ENCODE measurements at regions not wholly inside any gene's neighbourhood (a gene's known extent, or its start where the extent isn't known, plus 50 kb on each side); places are given as distances from the start of the nearest gene placed in this dataset.
"Not testable (repeated sequence)": the region's sequence is repeated elsewhere in the genome, so short reads cannot be mapped to it uniquely, and the experiment has no call there.

GRCh38 chr9:7309051-7309450 lies 490.5 kb downstream of the DMAC1 start:
- DNase-seq (ENCODE audit: low read depth in 2 of 2, low spot score in 1 of 2): not testable (repeated sequence)

- no peak for DNase-seq (ENCODE audit: low read depth in 2 of 2, low spot score in 1 of 2)
Measured at GRCh38 chr9:7305677-7306076, 493.9 kb downstream of the DMAC1 start.

DNA sequence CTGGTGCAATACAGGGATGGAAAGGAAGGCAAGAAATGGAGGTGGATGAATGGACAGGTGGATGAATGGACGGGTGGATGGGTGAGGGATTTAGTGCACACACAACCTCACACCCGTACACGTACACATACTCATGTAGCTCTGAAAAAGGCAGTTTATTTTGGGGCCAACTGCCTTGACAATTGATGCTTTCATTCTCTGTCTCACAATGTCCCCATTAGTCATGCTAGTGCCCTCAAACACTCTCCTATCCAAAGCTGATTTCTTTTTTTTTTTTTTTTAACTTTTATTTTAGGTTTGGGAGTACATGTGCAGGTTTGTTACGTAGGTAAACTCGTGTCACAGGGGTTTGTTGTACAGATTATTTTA lies 495.0 kb downstream of the DMAC1 start:
- DNase-seq (ENCODE audit: low read depth in 2 of 2, low spot score in 1 of 2): no peak

DNA sequence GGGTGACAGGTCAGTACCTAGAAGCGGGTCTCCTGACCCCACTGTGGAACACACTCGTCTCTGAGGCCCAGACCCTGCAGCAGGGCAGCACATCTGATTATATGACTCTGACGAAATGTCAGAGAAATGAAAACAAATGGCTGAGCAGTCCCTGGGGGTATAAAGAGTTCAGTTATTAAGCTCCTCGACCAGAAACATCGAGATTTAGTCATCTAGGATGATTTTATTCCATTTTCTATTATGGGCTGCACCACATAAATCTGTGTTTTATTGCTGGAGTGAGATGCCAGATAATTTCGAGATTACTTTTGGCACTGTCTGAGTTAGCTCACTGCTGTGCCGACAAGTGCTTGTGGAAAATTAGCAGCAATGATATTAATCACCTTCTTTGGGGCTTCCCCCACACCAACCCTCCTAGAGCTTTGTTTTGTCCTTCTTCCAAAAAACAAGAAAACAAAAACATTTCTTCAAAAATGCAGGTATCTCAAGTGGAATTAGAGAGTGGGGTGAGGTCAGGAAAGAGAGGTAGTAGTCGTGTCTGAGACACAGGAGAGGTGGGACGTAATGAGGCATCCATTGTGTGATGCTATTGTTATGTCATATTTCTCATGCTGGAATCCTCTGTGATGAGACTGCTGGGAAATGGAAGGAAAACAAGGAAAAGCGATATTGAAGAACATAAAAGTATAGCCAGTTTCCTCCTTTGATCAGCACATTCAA lies 495.5 kb downstream of the DMAC1 start:
- no peak for DNase-seq (ENCODE audit: low read depth in 2 of 2, low spot score in 1 of 2)

GRCh38 chr9:7300484-7300883 lies 499.1 kb downstream of the DMAC1 start:
- no peak for DNase-seq (ENCODE audit: low read depth in 2 of 2, low spot score in 1 of 2)

GRCh38 chr9:7298123-7298522 lies 501.5 kb downstream of the DMAC1 start:
- no peak for DNase-seq (ENCODE audit: low read depth in 2 of 2, low spot score in 1 of 2)

GRCh38 chr9:7297521-7297920 lies 502.1 kb downstream of the DMAC1 start:
- no peak for DNase-seq (ENCODE audit: low read depth in 2 of 2, low spot score in 1 of 2)

- no peak for DNase-seq (ENCODE audit: low read depth in 2 of 2, low spot score in 1 of 2)
Measured at GRCh38 chr9:7293091-7293490, 506.5 kb downstream of the DMAC1 start.

GRCh38 chr9:7289773-7290172 lies 509.8 kb downstream of the DMAC1 start:
- no peak for DNase-seq (ENCODE audit: low read depth in 2 of 2, low spot score in 1 of 2)

DNA sequence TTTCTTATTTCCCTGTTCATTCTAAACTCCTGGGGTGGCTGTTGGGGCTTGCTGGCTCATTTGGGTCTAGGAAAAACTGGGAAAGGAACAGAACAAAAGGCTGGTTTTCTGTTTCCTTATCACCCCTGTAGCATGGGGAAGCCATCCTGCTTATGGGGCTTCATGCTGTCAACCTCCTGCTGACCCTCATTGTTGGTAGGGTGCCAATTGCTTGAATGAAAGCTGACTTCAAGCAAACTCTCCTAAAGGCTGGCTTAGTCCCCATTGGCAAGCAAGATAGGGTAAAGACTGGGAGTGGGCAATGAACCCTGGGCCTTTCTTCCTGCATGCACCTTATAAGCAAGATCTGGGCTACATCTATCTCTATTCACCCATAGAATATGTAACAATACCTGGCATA lies 511.6 kb downstream of the DMAC1 start:
- DNase-seq (ENCODE audit: low read depth in 2 of 2, low spot score in 1 of 2): no peak

GRCh38 chr9:7287065-7287464 lies 512.5 kb downstream of the DMAC1 start:
- no peak for DNase-seq (ENCODE audit: low read depth in 2 of 2, low spot score in 1 of 2)

- DNase-seq (ENCODE audit: low read depth in 2 of 2, low spot score in 1 of 2): no peak
Measured at GRCh38 chr9:7286101-7286500, 513.5 kb downstream of the DMAC1 start.

DNA sequence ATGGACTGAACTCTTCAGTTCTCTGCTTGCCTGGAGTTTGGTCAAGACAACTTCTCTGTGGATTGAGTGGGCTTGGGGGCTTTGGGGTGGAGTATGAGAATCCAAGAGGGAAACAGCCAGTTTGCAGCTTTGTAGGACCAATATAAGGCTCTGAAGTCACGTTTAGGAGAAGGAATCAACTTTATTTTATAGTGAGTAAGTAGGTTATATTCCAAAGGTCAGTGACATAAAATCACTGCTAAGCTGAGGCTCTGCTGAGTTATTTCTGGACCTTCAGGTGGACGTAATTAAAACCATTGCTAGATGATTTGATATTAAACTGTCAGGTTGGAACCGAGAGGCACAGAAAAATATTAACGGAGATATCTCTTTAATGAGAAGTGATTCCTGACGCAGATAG lies 514.4 kb downstream of the DMAC1 start:
- DNase-seq (ENCODE audit: low read depth in 2 of 2, low spot score in 1 of 2): no peak

- DNase-seq (ENCODE audit: low read depth in 2 of 2, low spot score in 1 of 2): no peak
Measured at GRCh38 chr9:7284517-7284916, 515.1 kb downstream of the DMAC1 start.

DNA sequence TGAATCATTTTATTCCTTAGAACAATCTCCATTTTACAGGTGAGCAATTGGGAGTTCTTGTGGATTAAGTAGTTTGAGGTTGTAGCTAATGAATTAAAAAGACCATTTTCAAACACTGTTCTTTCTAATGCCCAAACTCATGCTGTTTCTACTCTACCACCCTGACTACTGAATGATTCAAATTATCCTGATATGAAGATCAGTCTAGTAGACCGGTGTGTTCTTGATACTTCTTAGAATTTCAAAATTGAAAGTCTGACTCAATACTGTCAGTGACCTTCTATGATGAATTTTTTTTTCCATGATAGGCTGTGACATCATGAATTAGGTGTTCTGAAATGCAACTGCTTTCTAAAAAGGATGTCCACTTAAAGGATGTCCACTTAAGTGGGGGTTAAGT lies 515.5 kb downstream of the DMAC1 start:
- no peak for DNase-seq (ENCODE audit: low read depth in 2 of 2, low spot score in 1 of 2)

DNA sequence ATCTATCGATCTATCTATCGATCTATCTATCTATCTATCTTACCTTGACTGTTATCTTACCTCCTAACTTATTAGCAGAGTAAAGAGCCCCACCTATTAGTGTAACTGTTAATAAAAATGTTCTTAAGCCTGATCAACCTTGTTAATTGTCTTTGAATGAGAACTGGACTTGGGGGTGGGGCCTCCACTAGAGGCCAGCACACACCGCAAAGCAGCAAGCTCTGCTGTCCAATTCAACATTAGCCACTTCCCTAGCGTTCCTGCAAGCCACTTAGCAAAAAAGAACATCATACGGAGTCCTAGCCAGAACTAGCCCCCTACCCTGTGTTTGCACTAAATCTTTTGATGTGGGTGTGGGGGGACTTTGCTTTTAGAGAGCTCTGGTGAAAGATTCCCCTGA lies 515.8 kb downstream of the KDM4C start:
- no peak for DNase-seq (ENCODE audit: low read depth in 2 of 2, low spot score in 1 of 2)

GRCh38 chr9:7266911-7267595 lies 509.3 kb downstream of the KDM4C start:
- no peak for DNase-seq (ENCODE audit: low read depth in 2 of 2, low spot score in 1 of 2)

DNA sequence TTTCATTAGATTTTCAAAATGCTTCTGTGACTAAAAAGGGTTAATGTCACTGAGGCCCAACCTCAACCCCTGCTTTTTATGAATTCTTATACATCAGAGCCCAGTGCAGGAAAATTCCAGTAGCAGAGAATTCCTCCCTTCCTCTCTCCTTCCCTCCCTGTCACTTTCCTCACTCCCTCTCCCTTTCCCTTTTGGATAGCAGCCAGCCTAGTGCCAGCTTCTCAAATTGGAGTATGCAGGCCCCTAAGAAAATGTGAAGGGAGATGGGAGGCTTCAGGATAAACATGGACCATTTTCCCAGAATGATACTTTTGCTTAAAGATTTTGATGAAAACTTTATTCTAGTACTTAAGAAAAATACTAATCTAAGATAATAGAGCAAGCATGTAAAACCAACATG lies 507.4 kb downstream of the KDM4C start:
- DNase-seq (ENCODE audit: low read depth in 2 of 2, low spot score in 1 of 2): no peak

DNA sequence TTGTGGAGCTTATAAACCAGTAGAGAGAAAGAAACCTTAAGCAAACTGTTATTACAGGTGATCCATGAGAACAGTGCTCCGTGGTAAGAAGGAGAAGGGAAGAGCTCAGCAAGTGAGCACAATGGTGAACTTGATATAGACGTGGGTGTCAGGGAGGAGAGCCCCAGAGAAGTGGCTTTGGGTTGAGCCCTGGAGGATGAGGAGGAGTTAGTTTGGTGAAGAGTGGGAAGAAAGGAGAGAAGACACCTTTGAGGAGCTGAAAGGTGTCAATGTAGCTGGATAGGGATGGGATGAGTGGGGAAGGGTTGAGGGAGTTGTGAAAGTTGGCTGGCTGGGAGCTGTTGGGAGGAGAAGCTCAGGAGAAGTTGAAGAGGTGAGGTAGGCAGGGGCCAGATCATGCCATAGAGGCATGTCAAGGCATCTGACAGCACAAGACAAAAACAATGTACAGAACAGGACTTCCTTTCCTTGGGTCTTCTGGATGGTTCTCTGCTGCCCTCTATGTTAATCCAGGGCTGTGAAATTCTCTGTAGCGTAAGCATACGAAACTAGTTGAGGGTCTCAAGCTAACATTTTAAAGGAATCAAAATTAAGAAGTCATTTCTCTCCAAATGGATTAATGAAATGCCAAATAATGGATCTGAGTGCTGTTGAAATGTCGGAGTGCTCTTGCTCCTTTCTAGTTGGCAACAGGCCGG lies 501.9 kb downstream of the KDM4C start:
- DNase-seq (ENCODE audit: low read depth in 2 of 2, low spot score in 1 of 2): no peak

- DNase-seq (ENCODE audit: low read depth in 2 of 2, low spot score in 1 of 2): no peak
Measured at GRCh38 chr9:7258688-7259396, 501.1 kb downstream of the KDM4C start.

GRCh38 chr9:7246917-7247522 lies 489.2 kb downstream of the KDM4C start:
- no peak for DNase-seq (ENCODE audit: low read depth in 2 of 2, low spot score in 1 of 2)
